Left ventricle myocardium superior (tissue), 1 donor: ENCODE measurements at regions not wholly inside any gene's neighbourhood (a gene's known extent, or its start where the extent isn't known, plus 50 kb on each side); places are given as distances from the start of the nearest gene placed in this dataset.

Source experiments
- ATAC-seq: fragments of 200-7000 bp; cut with Tn5 transposase; one replicate; pipeline ENCODE4 v1.9.1; 2020; ENCODE audit warnings: mild to moderate bottlenecking, moderate library complexity
- DNase-seq: peaks from one replicate; pipeline ENCODE4 v3.0.0-alpha.2; 2020
- intact Hi-C: fragments of 100-400 bp; cut with micrococcal nuclease; formaldehyde crosslinking; loops from one replicate; pipeline ENCODE4 v1.11.0; 2022
- donor health status: DM: no; HTN: yes; CAD: no; lungs with severe emphysema.

DNA sequence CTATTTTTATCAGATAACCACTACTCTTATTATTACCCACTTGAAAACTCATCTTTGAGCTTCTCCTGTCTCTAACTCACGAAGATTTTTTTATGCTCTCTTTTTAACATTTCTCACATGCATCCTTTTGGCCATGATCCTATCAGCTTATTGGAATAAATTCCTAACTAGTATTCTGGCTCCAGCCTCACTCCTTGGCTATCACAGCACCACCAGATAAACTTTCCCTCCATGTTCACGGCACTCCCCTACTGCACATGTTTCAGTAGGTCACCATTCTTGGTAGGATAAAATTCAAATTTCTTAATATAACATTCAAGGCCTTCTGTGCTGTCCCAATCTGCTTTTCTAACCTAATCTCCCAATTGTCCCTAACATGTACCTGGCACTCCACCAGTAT lies 186.6 kb upstream of the UBASH3B start:
- DNase-seq (no peak), ATAC-seq (no peak)
- intact Hi-C loops = no loop called here

DNA sequence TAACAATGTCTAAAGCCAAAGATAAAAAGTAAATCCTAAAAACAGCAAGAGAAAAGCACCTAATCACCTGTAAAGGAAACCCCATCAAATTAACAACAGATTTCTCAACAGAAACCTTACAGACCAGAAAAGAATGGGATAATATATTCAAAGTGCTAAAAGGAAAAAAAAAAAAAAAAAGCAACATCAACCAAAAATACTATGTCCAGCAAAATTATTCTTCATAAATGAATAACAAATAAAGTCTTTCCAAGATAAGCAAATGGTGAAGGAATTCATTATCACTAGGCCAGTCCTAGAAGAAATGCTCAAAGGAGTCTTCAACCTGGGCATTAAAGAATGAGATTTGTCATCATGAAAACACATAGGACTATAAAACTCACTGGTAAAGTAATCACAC lies 192.0 kb upstream of the UBASH3B start:
- intact Hi-C loops = no loop called here
- ATAC-seq (no peak), DNase-seq (no peak)

DNA sequence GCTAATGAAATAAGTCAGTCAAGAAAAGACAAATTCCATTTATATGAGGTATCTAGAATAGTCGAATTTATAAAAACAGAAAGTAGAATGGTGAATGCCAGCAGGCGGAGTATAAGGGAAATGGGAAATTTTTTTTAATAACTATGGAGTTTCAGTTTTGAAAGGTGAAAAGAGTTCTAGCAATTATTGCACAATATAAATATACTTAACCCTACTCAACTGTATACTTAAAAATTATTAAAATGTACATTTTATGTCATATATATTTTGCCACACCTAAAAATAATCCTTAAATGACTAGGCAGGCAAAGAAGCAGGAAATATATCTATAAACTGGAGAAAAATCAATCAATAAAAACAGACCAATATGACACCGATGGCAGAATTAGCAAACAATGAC lies 196.5 kb upstream of the UBASH3B start:
- DNase-seq (no peak), ATAC-seq (no peak)
- intact Hi-C loops = no loop called here

DNA sequence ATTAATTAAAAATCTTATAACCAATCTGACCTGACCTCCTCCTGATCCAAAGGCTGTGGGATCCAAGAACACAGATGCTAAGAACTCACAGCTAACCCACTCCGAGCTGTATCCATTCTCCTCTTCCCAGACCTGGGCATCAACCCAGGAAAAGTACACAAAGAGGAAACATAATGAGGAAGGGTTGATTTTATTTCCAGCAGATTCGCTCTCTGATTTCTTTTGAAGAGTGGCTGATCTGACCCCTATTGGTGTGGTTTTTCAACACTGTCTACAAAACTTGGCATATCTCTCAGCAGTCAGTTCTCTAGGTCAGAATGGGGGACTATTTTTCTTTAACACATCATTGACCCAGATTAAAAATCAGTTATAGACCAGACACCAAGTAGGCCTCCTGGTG lies 201.9 kb upstream of the UBASH3B start:
- no peak for DNase-seq
- no peak for ATAC-seq
- intact Hi-C loops = no loop called here

DNA sequence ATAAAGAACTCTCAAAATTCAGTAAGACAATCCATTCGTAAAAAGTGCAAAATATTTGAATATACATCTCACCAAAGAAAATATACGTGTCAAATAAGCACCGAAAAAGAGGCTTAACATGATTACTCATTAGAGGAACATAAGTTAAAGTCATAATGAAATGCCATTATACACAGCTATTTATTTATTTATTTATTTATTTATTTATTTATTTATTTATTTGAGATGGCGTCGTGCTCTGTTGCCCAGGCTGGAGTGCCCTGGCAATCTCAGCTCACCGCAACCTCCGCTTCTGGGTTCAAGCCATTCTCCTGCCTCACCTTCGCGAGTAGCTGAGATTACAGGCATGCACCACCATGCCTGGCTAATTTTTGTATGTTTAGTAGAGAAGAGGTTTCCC lies 203.6 kb upstream of the UBASH3B start:
- intact Hi-C loops = no loop called here
- ATAC-seq = no peak

DNA sequence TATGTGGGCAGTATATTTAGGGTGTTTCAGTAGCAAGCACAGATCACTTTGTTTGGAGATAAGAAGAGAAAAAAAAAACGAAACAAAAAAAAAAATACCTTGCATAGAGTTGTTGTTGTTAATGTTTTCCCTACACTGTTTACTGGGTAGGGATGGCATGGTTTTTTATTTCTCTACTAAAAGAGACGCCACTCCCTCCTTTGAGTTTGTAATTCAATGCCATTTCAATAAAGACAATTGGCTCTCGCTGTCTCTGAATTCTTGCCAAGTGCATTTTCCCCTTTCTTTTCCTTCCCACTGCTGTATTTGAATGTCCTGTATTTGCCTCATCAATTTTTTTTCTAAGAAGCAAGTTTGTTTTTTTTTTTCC lies 213.9 kb upstream of the UBASH3B start:
- ATAC-seq (no peak), DNase-seq (no peak)
- intact Hi-C loops = no loop called here

More for the DNA sequence above, 203.6 kb upstream of the UBASH3B start:
- DNase-seq = no peak

DNA sequence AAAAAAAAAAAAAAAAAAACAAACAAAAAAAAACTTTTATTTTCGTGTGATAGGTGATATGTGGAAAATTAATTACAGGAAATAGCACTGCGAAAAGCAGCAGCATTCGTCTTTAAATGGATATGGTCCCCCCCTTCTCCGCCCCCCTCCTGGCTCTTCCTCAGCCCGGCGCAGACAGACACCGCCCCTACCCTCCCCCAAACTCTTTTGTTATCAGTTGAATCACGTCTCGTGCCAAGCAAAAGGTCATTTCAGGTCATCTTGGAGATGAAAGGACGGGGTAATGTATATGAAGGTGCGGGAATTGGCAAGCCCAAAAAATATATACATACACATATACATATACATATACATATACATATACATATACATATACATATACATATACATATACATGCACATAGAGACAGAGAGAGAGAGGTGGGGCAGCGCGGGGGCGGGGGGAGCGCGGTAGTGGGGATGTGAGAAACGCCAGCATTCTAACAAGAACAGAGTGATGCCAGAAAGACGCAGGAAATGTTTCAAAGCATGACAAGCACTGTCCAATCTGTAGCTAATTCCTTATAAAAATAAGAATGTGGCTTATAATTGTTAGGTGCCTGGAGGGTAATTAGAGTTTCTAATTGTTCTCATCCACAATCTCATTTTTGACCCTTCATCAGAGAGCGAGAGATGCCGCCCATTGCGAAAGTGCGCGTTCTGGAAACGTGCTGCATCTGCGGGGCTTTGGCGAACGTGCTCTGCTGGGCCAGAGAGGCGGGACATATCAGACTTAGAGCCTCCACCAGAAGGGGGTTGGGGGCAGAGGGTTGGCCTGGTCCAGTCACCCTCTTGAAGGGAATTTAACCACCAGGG lies 214.5 kb upstream of the UBASH3B start:
- peak; percentile 76 for ATAC-seq
- DNase-seq = peak; percentile 63
- intact Hi-C loops = no loop called here

DNA sequence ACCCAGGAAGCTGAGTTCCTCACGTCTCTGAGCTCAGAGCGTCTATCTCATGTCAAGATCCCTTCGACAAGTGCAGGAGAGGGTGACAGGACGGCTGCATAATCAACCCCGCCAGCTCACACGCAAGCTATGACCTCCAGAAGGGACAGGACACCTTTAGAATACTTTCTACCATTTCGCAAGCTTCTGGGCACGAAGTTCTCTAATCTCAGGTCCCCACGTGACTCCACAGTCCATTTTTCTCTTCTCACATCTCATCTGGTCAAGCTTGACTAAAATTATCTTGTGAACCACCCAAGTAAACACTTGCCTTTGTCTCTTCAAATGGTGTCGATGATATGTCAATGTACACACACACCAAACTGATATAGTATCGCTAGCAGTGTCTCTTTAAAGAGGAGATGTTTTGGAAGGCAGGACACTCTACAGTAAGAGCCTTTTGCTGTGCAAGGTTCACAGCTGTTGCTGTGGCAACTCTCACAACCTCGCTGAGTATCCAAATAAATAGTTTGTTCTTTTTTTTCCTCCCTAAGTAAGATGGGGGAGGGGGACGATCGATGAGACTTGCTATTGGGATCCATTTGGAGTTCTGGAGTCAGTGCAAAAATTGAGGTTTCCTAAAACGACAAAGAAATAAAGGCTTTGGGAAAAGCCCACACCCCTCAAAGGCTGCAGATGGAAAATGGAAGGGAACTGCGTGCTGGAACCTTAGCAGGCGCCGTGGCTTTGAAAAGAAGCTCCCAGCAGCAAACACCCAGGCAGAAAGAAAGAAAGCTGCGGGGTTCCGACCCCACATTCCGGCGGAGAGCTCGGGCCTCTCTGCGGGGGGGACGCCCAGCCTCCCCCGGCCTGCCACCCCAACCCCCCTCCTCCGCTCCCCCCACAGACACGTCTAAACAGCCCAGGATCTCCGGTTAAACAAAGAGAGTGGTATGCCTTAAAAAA lies 215.4 kb upstream of the UBASH3B start:
- ATAC-seq (peak; percentile 84), DNase-seq (peak; percentile 45)
- intact Hi-C loops = no loop called here

DNA sequence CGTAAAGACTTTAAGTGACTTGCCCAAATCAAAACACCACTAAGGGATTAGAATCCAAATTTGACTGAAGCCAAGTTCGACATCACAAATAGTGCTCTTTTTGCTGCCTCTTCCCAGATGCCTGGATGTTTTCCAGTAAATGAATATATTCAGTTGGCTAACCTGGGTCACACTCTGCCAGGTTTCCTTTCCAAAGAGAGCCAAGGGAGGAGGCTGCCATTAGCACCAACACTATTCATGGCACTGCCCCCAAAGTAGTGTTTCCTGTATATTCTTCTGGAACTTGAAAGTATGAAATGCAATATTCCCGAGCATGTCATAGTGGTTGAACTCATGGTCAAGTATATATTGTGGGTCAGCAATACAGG lies 219.3 kb upstream of the UBASH3B start:
- intact Hi-C loops = no loop called here
- DNase-seq = no peak
- ATAC-seq = no peak

DNA sequence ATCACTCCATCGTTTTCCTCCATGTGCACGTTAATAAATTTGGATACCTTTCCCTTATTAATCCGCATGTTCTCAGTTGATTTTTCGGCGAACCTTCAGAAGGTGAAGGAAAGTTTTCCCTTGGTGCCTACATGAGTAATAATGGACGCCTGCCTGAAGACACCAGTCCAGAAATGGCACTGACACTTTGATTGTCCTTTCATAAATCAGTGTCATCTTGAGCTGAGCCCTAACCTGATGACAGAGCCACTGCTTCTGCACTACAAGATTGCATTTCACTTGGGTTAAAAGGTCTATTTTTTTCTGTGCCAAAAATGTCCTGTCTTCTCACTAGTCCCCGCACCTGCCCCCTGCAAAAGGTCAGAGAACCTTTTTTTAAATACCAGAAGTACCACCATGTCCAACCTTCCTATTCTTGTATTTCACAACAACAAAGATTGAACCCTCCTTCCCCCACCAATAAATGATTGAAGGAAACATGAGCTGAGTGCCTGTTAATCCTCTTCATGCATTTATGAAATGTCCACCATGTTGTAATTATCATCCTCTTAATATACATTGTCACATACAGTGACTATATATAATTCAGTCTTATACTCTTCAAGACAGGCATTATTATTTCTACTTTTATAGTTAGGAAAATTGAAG lies 219.9 kb upstream of the UBASH3B start:
- DNase-seq = no peak
- no peak for ATAC-seq

DNA sequence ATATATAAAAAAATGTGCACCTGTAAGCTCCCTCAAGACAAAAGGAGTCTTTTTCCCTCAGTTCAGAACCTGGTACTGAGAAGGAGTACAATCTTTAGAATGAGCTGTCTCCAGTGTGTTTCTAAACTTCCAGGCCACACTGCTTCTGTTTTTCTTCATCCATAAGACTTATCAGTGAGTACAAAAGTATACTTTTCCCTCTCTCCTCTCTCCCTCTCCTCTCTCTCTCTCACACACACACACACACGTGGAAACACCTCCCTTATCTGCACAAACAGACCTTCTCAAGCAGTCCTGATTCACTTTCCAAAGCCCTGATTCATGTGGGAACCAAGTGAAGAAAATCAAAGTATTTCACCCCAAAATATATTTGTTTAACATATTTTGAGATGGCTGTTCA lies 220.7 kb upstream of the UBASH3B start:
- ATAC-seq = no peak
- no peak for DNase-seq
- intact Hi-C loops = no loop called here

More for the DNA sequence above, 219.9 kb upstream of the UBASH3B start:
- intact Hi-C loops = no loop called here

DNA sequence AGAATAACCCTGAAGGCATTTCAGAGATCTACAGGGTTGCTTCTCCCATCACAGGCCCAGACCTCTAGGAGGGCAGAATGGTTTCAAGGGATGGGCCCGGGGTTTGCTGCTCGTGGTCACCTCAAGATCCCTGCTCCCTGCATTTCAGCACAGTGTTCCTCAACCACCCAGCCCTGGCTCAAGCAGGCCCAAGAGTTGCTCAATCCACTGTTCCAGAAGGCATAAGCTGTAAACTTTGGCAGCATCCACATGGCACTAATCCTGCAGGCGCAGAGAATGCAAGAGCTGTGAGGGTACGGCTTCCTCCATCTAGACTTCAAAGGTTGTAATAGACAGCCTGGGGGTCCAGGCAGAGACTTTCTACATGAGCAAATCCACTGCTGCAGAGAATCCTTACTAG lies 225.0 kb upstream of the UBASH3B start:
- no peak for ATAC-seq
- DNase-seq = no peak
- intact Hi-C loops = no loop called here

DNA sequence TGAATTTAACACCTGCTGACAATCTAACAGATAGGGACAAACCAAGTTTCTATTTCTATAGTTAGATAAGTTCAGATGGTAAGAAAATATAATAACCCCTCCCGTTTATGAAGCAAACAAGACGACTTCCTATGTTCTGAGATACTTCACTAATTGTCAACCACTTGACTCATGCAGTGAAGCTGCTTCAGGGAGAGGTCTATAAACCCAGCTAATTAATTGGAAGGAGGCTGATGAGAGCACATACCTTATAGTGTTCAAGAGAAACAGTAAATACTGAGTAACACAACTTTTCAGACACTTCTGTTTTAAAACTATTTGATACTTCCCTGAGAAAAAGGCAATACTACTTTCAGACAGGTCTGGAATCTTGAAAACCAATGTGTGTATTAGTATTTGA lies 229.4 kb upstream of the UBASH3B start:
- intact Hi-C loops = no loop called here
- no peak for DNase-seq
- no peak for ATAC-seq

DNA sequence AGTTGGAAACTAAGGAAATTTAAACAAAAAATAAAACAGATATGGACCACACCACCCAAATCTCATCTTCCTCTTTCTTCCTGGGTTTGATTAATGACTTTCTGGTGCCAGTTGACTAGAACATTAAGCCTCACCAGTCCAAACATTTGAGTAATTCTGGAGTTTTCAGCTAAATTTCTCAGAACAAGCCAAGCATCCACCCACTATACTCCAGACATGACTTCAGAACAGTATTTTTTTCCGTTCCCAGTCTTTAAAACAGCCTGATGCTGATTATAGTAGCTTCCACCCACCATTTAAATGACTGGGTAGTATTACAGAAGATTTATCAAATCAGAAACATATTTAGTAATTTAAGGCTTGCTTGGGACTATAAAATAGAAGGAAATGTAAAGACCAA lies 230.9 kb upstream of the UBASH3B start:
- peak; percentile 51 for ATAC-seq
- intact Hi-C loops = no loop called here
- no peak for DNase-seq

DNA sequence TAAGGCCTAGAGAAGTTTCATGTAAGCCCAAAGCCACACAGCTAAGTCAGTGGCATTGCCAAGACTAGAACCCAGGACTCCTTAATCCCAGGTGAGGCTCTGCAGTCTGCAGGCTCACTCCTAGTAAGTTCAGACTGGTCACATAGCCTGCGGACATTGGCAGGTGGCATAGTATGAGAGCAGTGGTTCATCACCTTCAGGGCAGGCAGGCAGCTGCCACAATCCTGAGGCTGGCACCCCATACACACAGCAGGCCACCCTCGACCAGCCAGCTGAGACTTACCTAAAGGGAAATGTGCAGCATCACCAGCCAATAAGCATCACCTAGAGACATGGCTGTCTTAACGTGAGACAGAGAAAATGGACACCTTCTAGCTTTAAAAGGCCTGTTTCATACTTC lies 231.6 kb upstream of the UBASH3B start:
- ATAC-seq = no peak
- intact Hi-C loops = no loop called here
- no peak for DNase-seq

DNA sequence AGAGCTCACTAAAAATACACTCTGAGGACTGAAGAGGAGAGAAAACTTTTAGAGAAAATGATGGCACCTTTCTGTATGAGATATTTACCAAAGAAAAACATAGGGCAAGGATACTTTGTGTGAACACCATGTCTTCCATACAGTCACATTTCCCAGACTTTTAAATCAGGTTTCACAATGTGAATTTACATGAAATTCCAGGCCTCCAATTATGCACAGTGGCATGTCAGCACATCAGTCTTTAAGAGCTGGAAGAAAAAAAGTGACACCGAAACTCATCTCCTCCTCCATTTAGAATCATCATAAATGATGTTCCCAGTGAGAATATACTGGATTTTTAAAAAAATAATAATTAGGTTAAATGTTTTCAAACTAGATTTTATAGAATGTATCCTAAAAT lies 232.2 kb upstream of the UBASH3B start:
- intact Hi-C loops = no loop called here
- no peak for DNase-seq
- ATAC-seq = no peak

DNA sequence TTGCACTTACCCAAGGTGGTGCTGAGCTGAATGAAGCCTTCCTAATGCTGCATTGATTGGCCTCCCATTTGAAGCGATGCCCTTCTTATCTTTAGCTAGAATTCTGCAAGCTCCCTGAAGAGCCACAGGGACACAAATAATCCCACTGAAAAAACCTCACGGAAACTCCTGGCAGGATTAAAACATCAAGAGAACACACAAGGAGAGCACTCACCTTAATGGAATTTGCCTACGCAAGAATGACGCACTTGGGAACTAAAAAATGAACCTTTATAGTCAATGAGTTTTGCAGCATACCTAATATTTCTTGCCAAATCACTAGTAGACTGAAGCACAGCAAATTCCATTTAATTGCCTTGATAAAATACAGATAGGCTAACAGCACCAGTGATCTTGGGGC lies 232.8 kb upstream of the UBASH3B start:
- intact Hi-C loops = no loop called here
- no peak for DNase-seq
- ATAC-seq = no peak

DNA sequence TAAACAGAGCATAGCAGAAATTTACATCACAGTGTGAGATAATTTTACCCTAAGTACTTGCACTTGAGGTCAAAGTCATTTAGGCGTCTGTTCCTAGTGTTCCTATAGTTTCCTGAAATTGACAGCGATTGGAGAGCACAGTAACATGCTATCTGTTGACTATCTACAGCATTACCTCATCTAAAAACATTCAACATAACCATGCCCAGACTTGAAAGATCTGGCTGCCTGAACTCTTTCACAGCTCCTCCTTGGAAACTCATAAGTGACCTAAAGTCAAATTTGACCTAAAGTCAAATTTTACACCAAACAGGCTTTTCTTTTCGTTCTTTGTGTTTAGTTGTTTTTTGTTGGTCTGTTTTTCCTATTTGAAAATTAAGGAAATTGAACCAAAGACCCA lies 233.8 kb upstream of the UBASH3B start:
- no peak for DNase-seq
- intact Hi-C loops = no loop called here
- ATAC-seq = no peak

DNA sequence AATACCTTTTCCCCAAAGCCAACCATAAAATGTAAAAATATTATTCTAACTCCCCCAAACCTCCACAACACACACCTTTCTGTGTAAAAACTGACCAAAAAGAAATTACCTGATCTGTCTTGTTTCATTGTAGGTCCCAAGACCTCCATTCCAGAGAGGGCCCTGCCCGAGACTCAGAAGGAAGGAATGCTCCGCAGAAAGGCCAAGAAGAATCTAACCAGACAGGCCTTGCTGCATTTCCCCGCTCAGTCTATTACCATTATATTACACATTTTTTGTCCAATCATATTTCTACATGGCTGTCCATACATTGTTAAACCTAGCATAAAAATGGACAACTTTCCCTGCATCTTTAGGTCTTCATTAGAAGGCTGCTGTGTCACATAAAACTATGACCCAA lies 237.5 kb upstream of the UBASH3B start:
- no peak for DNase-seq
- intact Hi-C loops = no loop called here
- no peak for ATAC-seq

DNA sequence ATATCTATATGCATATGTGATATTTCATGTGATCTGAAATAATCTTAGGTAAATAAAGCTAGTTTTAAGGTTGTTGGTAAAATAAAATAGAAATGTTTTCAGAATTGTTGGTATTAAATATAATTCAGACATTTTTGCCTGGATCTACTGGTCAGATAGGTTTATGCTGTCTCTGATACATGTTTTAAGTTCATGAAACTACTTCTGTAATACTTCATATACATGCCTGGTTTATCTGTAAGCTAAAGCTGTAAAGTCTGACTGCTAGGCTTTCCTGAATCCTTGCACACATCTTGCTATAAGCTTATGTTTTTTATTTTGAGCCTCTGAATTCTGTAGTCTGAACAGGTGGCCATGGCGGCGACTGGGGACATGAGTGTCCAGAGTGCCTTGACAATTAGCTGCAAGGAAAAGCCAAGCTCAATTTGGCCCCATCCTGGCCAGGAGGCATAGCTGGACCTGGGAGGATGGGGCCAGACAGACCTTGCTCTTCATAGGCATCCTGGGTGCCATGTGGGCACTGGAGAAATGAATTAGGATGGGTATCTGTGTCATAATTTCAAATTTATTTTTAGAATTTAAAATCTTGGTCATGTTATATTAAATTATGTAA lies 241.0 kb upstream of the UBASH3B start:
- no peak for DNase-seq
- intact Hi-C loops = no loop called here
- ATAC-seq = no peak
